CD4-positive, alpha-beta T cell (primary cell): ENCODE measurements at regions not wholly inside any gene's neighbourhood (a gene's known extent, or its start where the extent isn't known, plus 50 kb on each side); places are given as distances from the start of the nearest gene placed in this dataset.

Source experiments
- ATAC-seq: fragments of 200-7000 bp; cut with Tn5 transposase; one replicate; pipeline ENCODE4 v1.10.0; 2022; ENCODE audit warnings: mild to moderate bottlenecking; ENCODE audit not compliant: poor library complexity
- CTCF ChIA-PET: fragments of 350-600 bp; sonication (Branson Sonifier 250); formaldehyde crosslinking; loops from one replicate; lab custom pipeline; 2021; ENCODE audit warnings: antibody characterized with exemption, inconsistent platforms; lab: Charles Lee
- POLR2A ChIA-PET: fragments of 350-600 bp; sonication (Branson Sonifier 250); formaldehyde crosslinking; loops from one replicate; lab custom pipeline; 2021; ENCODE audit warnings: antibody characterized with exemption, inconsistent platforms; lab: Charles Lee
- DNase-seq, 14 experiments: peaks; one replicate each; pipeline ENCODE4 v3.0.0-alpha.2; 2013 to 2020; ENCODE audit warnings: mixed read lengths in 2 of 14
- H3K27ac ChIP-seq, 2 donors: one replicate each; pipeline versions ENCODE4 v1.5.1 to v1.7.0; 2013; ENCODE audit warnings: low read length in 2 of 2, low read depth in 1 of 2, mild to moderate bottlenecking in 1 of 2
- H3K27me3 ChIP-seq, 2 experiments: 1 replicate in 1 of 2; 2 replicates in 1 of 2; pipeline versions ENCODE4 v1.6.1 to v1.7.0; 2013; ENCODE audit warnings: low read length in 2 of 2, control low read depth in 1 of 2, mild to moderate bottlenecking in 1 of 2, moderate library complexity in 1 of 2; ENCODE audit not compliant: insufficient read depth in 2 of 2, control insufficient read depth in 1 of 2
- H3K36me3 ChIP-seq: one replicate; pipeline ENCODE4 v1.6.1; 2013; ENCODE audit warnings: low read length, control low read depth; ENCODE audit not compliant: insufficient read depth
- H3K4me1 ChIP-seq: one replicate; pipeline ENCODE4 v1.6.1; 2013; ENCODE audit warnings: low read length, control low read depth; ENCODE audit not compliant: insufficient read depth
- H3K4me3 ChIP-seq: one replicate; pipeline ENCODE4 v1.5.1; 2013; ENCODE audit warnings: mild to moderate bottlenecking, low read length, moderate library complexity
- H3K9me3 ChIP-seq, 2 experiments: 1 replicate in 1 of 2; 2 replicates in 1 of 2; pipeline versions ENCODE4 v1.6.1 to v1.7.0; 2013; ENCODE audit warnings: low read length in 2 of 2, mild to moderate bottlenecking in 2 of 2, control low read depth in 1 of 2, moderate library complexity in 1 of 2; ENCODE audit not compliant: control insufficient read depth in 1 of 2, insufficient read depth in 1 of 2
- H3K27ac Mint-ChIP-seq: one replicate; pipeline ENCODE4 v1.8.0; 2020; ENCODE audit warnings: mixed read lengths
- H3K27me3 Mint-ChIP-seq: one replicate; pipeline ENCODE4 v1.8.0; 2021; ENCODE audit warnings: mixed read lengths
- H3K36me3 Mint-ChIP-seq: one replicate; pipeline ENCODE4 v1.8.0; 2021; ENCODE audit warnings: low read depth, mixed read lengths
- H3K4me1 Mint-ChIP-seq: one replicate; pipeline ENCODE4 v1.8.0; 2021; ENCODE audit warnings: low read depth, mixed read lengths
- H3K4me3 Mint-ChIP-seq: one replicate; pipeline ENCODE4 v1.8.0; 2020; ENCODE audit warnings: mild to moderate bottlenecking, mixed read lengths
- H3K9me3 Mint-ChIP-seq: one replicate; pipeline ENCODE4 v1.8.0; 2020; ENCODE audit warnings: mixed read lengths
- intact Hi-C, 2 experiments: fragments of 100-400 bp; cut with DNase I in 1 of 2; cut with micrococcal nuclease in 1 of 2; formaldehyde crosslinking; loops; one replicate each; pipeline versions ENCODE4 v1.15.1 to v1.9.0; 2023 to 2025; cut with DNase I, micrococcal nuclease
- TF ChIP-seq, protein P1 (sequence below): fragments of 200-600 bp; IDR thresholded peaks from one replicate; pipeline ENCODE4 v1.8.0; 2022; ENCODE audit warnings: antibody characterized with exemption, mild to moderate bottlenecking

DNA sequence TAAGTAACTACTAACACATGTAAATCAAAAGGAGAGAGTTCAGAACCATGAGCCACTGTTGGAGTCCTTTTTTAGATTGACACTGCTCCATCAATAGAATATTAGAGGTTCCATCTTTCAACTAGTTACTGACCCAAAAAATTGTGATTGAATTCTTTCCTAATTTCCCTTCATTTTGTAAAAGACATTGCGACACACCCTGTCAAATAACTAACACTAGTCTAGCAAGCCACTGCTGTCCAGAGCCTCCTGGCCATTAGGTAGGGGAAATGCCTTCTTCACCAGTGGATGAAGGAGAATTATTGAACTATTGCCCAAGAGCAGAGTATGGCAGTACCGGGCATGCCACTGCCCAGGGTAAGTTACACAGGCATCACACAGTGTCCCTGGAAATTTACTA is 282.3 kb downstream of the FOXA2 start:
- H3K36me3 ChIP-seq: no peaks in the 10 kb centered on the region
- H3K9me3 ChIP-seq: peaks cover 0 to 1% of the 10 kb centered on the region in 2 experiments
- TF ChIP-seq, protein P1, sequence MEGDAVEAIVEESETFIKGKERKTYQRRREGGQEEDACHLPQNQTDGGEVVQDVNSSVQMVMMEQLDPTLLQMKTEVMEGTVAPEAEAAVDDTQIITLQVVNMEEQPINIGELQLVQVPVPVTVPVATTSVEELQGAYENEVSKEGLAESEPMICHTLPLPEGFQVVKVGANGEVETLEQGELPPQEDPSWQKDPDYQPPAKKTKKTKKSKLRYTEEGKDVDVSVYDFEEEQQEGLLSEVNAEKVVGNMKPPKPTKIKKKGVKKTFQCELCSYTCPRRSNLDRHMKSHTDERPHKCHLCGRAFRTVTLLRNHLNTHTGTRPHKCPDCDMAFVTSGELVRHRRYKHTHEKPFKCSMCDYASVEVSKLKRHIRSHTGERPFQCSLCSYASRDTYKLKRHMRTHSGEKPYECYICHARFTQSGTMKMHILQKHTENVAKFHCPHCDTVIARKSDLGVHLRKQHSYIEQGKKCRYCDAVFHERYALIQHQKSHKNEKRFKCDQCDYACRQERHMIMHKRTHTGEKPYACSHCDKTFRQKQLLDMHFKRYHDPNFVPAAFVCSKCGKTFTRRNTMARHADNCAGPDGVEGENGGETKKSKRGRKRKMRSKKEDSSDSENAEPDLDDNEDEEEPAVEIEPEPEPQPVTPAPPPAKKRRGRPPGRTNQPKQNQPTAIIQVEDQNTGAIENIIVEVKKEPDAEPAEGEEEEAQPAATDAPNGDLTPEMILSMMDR: no peak
- ChIA-PET CTCF (no interaction called here), POLR2A (no interaction called here)
- DNase-seq: no peak
- H3K36me3 Mint-ChIP-seq: no peaks in the 10 kb centered on the region
- no peaks in the 10 kb centered on the region for H3K27me3 ChIP-seq
- no peaks in the 10 kb centered on the region for H3K27me3 Mint-ChIP-seq
- H3K4me1 Mint-ChIP-seq: no peaks in the 10 kb centered on the region
- H3K9me3 Mint-ChIP-seq: peaks cover 14% of the 10 kb centered on the region
- no peak overlapping the region for H3K27ac Mint-ChIP-seq
- ATAC-seq: no peak
- no peak overlapping the region for H3K27ac ChIP-seq
- intact Hi-C loops: no loop called here
- H3K4me3 Mint-ChIP-seq: no peak overlapping the region
- H3K4me1 ChIP-seq: no peaks in the 10 kb centered on the region
- H3K4me3 ChIP-seq: no peak overlapping the region

DNA sequence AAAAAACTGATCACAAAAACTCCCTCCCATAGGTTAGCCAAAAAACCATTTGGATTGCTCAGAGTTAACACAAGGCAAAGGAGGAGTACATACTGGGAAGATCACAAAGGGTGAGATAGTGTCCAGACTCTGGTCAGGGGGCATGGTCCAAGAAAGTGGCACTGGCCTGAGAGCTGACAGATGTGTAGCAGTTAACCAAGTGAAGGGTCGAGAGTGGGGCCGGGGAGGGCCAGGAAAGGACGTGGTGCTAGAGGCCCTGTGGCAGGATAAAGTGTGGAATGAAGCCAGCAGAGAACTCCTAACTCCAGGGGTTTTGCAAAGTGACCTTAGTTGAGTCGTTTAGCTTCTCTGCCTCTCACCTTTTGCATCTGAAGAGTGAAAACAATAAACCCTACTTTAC is 290.5 kb downstream of the FOXA2 start:
- intact Hi-C loops: no loop called here
- no peaks in the 10 kb centered on the region for H3K27me3 ChIP-seq
- TF ChIP-seq, protein P1: no peak
- H3K4me1 ChIP-seq: no peaks in the 10 kb centered on the region
- POLR2A ChIA-PET: no interaction called here
- ATAC-seq (no peak), DNase-seq (no peak)
- H3K9me3 ChIP-seq: peaks cover 0 to 5% of the 10 kb centered on the region in 2 experiments
- H3K27ac ChIP-seq: no peak overlapping the region
- H3K4me1 Mint-ChIP-seq: no peaks in the 10 kb centered on the region
- H3K9me3 Mint-ChIP-seq: peaks cover 11% of the 10 kb centered on the region
- no peak overlapping the region for H3K4me3 ChIP-seq
- no peaks in the 10 kb centered on the region for H3K27me3 Mint-ChIP-seq
- H3K36me3 ChIP-seq: no peaks in the 10 kb centered on the region
- CTCF ChIA-PET: no interaction called here
- no peaks in the 10 kb centered on the region for H3K36me3 Mint-ChIP-seq
- H3K27ac Mint-ChIP-seq: no peak overlapping the region
- H3K4me3 Mint-ChIP-seq: no peak overlapping the region

DNA sequence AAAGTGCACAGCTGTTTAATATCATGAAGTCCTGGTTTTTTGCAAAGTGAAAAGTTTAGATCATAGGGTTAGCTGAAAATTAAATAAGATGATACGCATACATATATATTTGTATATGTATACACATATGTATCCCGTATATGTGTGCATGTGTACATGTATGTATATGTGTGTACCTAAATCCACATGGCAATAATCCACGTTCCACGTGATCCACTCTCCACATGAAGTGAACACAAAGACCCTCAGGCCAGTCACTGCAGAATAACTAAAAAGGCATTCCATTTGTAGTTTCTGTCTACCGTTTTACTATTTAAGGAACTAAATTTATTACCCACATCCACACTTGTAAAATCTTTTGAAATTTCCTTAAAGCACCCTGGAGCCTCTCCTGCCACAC is 294.9 kb downstream of the FOXA2 start:
- H3K4me3 ChIP-seq: no peak overlapping the region
- Mint-ChIP-seq H3K27me3 (no peaks in the 10 kb centered on the region), H3K36me3 (no peaks in the 10 kb centered on the region), H3K4me1 (no peaks in the 10 kb centered on the region), H3K27ac (no peak overlapping the region), H3K9me3 (peaks cover 2% of the 10 kb centered on the region), H3K4me3 (no peak overlapping the region)
- no peaks in the 10 kb centered on the region for H3K36me3 ChIP-seq
- ChIA-PET POLR2A (no interaction called here), CTCF (no interaction called here)
- no peaks in the 10 kb centered on the region for H3K9me3 ChIP-seq
- no peaks in the 10 kb centered on the region for H3K27me3 ChIP-seq
- H3K4me1 ChIP-seq: no peaks in the 10 kb centered on the region
- DNase-seq: no peak
- no peak for ATAC-seq
- no peak overlapping the region for H3K27ac ChIP-seq
- intact Hi-C loops: no loop called here
- TF ChIP-seq, protein P1: no peak
